Stimulated activated CD8-positive, alpha-beta memory T cell treated with anti-CD3 and anti-CD28 coated beads, Interleukin-15, amount 100 ng/mL, for 24 hours (primary cell): ENCODE measurements at regions not wholly inside any gene's neighbourhood (a gene's known extent, or its start where the extent isn't known, plus 50 kb on each side); places are given as distances from the start of the nearest gene placed in this dataset.
A peak's percentile ranks its signal among the peaks of the same experiment; 100 is the strongest.
"Not testable (repeated sequence)": the region's sequence is repeated elsewhere in the genome, so short reads cannot be mapped to it uniquely, and the experiment has no call there.

Experiments used
- DNase-seq: peaks from one replicate; pipeline ENCODE4 v3.0.0-alpha.2; 2020; ENCODE audit warnings: low read depth

DNA sequence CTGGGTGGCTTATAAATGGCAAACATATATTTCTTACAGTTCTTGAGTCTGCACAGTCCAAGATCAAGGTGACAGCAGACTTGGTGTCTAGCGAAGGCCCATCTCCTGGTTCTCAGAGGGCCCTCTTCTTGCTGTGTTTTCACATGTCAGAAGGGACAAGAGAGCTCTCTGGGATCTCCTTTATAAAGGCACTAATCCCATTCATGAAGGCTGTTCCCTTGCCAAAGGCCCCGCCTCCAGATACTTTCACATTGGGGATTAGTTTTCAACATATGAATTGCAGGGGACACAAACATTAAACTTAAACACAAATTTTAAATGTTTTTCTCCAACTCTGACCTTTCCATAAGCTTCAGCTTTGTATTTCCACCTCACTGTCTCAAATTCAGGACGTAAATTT is 1135.0 kb upstream of the TENM3 start:
- DNase-seq: no peak

DNA sequence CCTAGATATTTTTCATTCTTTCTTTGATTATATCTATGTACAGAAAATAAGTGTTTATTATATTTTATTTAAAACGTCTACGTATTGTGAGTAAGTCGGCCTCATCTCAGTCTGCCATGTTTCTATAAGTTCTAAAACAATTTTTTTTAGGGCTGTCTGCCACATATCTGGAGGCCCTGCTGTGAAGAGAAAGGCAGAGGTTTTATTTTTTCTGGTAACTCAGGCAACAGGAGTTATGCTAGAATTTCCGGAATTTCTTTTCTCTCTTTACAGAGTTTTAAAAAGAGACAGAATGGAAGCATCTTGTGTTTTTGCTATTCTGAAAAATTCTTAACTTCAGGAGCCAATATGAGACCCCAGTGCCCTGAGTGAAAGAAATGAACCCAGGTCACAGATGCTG is 1124.0 kb upstream of the TENM3 start:
- DNase-seq: no peak

DNA sequence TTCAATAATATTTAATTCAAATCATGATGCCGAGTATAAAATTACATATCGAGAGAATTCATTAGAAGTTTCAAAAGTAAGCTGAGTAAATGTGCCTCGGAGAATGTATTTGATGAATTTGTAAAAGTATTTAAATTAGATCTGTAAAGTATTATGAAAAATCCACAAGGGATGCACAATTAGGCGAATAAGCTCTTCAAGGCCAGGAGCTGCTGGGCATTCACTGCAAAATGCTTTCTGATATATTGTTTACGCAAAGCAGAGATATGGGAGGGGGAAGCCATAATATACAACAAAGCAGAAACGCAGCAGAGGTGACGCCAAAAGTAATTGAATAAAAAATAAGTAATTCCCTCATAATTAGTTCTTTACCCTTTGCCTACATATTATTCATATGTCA is 1121.5 kb upstream of the TENM3 start:
- no peak for DNase-seq

DNA sequence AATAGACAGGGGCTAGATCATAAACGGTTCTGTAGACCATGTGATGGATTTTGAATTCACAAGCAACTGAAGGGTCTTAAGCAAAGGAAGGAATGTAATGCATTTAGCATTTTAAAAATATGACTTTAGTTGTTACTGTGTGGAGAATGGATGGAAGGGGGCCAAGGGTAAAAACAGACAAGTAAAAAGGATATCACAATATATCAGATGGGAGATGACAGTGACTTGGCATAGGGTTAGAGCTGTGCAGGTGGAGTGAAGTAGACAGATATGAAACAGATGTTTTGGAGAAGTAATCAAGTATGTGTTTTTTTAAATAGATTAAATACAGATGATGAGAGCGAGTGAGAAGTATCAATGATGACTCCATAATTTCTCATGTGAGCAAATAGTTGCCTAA is 1116.0 kb upstream of the TENM3 start:
- no peak for DNase-seq

DNA sequence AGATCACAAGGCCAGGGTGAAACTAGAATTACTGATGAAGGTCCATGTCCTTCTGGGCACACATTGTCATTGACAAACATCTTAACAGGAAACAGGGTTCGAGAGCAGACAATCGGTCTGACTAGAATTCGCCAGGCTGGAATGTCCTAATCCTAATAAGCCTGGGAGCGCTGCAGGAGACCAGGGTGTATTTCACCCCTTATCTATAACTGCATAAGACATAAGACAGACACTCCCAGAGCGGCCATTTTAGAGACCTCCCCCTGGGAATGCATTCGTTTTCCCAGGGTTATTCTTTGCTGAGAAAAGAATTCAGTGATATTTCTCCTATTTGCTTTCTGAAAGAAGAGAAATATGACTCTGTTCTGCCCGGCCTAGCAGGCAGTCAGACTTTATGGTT is 1112.9 kb upstream of the TENM3 start:
- not testable (repeated sequence) for DNase-seq

DNA sequence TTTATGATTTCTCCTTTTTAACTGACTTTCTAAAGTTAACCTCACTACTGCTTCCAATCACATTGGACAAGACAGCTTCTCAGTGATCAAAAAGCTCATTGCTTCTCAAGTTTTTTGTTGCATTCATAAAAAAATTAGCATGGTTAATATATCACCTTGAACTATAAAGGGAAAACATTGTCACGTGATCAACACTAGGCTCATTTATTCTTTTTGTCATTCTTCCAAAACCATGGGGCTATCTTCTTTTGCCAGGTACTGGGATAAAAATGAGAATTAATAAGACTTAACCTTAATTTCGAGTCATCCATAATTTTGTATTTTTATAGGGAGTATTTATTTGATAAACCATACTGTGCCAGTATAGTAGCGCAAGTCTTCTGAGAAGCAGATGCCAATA is 1105.9 kb upstream of the TENM3 start:
- no peak for DNase-seq

DNA sequence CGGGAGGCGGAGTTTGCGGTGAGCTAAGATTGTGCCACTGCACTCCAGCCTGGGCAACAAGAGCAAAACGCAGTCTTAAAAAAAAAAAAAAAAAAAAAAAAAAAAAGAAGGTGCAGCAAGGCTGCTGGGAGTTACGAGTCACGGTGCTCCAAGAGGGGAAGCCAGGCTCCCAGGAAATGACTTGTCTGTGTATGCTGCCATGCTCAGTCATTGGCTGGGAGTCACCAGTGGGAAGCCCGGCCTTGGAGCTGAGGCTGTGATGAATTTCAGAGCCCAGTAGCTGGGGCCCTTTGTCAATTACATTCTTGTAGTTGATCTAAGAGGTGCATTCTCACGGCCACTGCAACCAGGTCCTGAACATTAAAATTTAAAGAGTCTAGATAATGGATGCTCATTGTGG is 1105.1 kb upstream of the TENM3 start:
- DNase-seq: no peak

DNA sequence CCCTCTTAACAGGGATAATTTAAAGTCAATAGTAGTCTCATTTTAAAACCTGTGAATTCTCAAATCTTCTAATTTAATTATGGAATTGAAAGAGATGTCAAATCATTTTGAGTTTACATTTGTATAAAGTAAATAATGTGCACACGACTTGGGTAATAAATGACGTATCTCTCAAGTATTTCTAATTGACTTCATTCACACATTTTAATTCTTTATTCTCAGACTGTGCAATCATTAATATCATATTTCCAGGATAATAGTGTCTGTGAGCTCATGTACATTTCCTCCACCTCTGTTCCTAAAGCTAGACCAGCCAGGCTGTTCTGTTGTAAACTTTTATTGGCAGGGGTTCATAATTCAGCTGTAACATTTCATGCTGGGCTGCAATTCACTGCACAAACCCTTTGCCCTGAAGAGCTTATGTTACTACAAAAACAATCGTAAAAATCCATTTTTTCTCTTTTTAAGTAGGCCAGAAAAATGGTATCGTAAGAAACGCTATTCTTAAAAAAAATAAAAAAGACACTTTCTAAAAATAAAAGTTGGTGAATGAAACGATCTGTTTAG is 1103.1 kb upstream of the TENM3 start:
- DNase-seq: no peak

DNA sequence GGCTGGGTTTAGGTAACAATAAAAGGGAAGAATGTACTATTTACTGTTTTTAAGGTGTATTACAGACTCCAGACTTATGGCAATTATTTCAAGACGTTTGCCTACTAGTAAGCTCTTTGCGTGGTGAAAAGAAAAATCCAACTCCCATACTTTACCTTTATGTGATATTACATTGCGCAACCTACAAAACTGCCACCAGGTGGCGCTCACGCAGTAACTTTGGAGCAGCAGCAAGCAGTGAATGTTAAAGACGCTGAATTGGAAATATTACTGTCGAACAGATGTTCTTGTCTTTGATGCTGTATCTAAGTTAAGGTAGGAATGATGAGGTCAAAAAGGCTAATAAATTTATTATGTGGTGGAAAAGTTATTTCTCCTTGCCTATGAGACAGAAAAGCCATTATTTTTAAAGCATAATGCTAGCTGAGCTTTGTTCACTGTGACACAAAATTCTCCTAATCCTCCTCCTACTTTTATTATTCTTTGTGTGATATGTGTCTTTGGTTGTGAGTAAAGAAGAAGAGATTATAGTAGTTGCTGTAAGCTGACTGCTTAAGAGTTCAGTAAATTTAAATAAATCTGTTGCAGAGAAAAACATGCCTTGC is 1099.8 kb upstream of the TENM3 start:
- DNase-seq: peak; percentile 50

DNA sequence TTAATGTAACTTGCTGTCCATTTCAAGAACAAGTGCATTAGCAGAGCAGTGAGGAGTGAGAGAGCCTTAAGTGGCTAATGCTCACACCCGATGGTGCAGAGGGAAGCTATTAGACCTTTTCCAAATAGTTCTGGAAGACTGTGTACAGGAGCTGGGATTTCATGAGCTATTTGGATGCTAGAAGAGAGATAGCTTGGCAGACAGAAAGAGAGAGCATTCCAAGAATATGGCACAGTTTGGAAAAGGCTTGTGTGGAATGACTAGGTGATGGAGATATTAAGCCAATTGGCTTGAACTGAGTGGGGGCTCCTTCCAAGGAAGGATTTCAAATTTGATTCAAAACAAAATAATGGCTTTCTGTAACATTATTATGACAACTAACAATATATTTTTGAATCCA is 1097.2 kb upstream of the TENM3 start:
- no peak for DNase-seq

DNA sequence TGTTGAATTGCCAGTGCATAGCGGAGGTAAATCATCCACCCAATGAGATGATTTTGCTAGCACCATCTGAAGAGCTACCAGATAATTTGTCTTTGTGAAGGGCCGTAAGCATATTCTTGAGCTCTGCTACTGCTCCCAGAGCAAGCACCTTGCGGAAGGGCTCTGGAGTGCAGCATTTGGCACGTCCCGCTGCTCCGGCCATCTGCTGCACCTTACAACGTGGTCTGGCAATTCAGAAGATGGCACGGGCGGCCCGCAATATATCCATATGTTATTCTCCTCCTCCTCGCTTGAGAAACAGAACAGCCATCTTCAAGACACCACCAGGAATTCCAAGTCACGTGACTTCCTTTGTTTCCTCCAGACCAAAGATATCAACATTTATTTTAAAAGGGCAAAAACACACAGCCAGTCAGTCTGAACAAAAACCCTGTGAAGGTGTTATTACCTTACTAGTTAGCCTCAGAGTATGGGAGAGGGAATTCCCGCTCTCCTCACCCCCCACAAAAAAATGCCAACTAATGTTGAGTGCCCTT is 1095.7 kb upstream of the TENM3 start:
- DNase-seq: no peak

DNA sequence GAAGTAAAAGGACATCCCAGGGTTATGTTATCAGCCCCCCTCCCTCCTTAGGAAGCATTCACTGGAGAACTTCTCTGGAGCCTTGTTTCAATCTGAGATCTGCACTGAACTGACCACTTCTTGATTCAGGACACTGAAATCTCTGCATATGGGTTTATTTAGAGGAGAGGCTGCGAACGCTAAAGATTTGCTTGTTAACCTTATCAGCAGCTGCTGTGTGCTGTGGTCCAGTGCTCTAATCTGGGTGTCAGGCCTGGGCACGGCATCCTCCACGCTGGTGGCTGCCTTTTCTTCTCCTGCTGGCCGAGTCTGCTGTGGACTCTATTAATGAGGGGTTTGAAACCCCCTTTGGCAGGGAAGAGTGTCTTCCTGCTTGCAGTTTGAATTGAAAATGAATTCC is 1094.7 kb upstream of the TENM3 start:
- no peak for DNase-seq

DNA sequence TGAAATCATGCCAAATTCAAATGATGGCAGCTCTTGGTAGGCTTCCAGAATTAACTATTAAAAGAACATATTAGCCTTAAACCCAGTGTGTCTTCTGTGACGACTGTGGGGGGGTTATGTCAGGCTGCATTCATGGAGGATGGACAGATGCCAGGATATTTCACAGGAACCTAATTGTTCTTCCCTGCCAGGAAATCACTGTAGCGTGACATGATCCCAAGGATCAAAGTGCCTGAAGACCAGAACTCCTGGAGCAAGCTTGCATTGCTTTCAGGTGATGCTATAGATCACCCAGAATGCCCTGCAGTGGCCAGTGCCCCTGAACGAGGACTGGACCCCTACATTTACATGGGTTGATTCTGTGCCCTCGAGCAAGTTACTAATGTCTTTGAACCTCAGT is 1093.0 kb upstream of the TENM3 start:
- no peak for DNase-seq

DNA sequence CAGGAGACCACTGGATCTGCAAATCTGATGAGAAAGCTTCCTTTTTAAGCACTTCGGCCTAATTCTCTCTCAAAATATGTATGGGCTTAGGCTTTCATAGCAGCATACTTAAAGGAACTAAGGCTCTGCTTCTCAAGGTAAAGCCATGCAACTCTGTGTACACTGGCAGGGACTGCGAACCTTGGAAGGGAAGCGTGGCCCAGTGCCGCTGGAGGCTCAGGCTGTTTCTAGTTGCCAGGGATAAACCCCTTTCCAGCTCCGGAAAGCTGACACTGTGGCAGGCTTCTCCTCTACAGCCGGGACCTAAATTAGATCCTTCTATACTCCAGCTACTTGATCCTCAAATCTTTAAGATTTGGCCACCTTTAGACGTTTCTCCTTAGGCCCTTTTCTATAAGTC is 1091.3 kb upstream of the TENM3 start:
- no peak for DNase-seq

DNA sequence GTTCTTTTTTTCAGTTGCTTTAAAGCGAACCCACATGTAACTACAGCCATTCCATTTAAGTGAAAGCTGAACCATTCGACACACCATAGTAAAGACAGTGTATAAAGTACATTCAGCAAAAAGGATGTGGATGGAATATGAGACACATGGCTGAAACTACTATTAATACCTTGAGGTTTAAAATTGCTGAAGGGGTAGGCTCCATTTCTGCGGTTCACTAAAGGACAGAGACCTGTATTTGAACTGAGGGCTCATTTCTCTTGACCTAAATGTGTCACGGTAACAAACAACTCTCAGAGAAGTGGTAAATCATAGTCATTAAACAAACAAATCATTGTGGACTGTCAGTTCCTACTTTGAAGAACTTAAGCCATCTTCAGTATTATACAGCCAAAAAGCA is 1085.6 kb upstream of the TENM3 start:
- no peak for DNase-seq

DNA sequence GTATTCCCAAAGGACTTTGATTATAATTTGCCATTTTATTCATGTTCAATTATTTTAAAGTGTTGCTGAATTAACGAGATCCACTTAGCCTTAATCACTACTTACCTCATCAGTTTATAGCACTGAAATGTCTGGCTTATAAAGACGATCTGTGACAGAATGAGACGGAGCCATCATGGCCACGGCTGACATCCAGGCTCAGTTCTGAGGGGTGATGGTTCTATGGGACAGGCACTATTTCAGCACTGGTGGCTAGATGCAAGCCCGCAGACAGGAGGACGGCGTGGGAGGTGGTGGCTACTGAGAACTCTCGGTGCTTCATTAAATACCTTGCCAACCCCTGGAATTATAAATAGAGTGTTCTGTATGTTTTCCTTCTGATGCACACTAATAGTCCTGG is 1084.2 kb upstream of the TENM3 start:
- DNase-seq: no peak

DNA sequence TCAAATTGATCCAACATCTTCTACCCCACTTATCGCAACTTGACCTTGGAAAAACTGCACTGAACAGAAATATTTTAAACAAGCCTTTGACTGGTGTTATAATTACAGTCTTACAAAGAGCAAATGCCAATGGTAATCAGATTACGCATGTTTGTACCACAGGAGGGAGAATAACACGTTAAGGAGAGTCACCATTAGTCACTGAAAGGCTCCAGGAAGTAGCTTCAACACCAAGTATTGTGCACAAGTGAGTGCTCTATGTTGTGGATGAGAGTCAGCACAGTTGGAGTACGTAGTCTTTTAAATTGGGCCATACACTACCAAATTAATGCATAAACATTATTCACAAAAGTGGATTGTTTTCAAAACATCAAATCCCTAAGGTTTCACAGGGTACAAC is 1081.5 kb upstream of the TENM3 start:
- DNase-seq: no peak

DNA sequence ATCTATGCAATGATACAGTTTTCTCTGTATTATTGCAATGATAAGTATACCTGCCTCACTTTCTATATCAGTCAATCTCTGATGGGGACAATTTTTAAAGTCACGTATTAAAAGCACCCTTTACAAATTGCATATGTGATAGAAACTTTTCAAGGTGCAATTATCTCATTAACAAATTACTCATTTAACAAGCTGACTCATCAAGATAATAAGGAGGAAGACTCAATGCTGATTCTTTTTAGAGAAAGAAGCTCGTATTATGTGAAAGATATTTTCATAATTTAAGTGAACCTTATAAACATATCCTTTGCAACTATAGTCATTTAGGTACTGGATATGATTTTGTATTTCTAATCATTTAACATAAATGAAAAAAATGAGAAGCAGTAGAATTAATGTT is 1080.9 kb upstream of the TENM3 start:
- no peak for DNase-seq

DNA sequence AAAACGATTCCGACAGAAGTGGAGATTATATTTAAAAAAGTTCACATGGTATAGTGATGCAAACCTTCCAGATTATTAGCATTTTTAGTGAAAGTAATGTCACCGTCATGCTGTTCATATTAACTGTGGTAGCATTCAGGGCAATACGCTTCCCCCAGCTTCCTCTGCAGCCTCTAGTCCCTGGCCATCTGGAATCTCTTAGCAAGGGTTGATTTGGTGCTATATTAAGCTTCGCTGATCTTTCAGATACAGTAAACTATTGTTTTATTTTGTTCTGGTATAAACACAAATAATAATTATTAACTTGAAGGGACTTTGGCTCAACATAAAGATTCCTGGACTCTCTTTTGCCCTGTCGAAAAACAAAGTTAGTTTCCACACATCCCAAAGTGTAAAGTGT is 1080.5 kb upstream of the TENM3 start:
- no peak for DNase-seq

DNA sequence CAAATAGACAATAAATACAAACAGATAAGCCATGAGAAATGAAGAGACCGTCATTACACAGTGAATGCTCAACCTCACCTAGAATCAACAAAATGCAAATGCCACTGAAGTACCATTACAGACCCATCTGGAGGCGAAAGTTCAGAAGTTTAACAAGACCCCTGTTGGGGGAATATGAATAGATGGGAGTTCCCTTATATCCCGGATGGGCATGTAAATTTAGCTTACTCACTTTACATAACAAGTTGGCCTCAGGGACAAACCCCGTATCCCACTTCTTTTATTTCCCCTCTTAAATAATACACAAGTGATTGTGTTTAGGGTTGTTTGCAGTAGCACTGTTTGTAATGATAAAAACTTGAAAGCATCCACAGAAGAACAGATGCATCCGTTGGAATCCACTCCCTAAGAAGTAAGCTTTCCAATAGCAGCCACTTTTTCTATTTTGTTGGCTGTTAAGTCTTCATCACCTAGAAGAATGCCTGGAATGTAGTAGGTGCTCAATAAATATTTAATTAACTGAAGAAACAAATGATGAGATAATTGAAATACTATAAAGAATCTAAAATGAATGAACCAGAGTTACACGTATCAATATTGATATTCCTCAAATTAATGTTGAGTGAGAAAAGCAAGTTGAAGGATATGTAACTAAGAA is 1076.3 kb upstream of the TENM3 start:
- no peak for DNase-seq

DNA sequence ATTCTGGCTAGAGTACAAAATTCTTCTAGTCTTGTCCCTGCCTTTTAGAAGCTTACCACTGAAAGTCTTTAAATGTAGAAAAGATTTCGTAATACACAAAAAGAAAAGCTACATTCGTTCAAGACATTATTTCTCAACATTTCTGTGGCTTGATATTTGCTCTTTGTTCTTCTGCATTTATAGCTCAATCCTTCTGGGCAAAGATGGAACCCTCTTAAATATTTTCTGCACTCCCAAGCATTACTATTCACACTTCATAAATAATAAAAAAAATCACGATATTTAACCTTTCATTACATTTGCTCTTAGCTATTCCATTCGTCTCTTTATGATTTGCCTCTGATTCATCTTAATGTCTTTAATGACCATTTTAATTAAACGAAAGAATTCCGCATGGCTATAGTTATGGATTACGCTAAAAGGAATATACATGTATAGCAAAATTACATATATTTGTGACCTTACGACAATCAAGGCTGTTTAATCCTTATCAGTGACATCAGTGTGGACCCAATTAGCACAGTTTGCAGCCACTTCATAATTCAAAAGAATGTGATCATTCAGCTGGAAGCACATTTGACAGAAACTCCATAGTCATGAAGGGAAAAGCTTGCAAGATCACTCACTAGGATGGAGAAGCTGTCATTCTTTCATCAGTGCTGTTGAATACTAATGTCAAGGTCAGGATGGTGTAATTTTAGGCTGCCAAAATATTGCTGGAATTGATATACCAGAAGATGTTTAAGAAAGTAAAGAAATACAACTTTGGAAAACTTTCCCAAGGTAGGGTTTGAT is 1075.0 kb upstream of the TENM3 start:
- DNase-seq: no peak

DNA sequence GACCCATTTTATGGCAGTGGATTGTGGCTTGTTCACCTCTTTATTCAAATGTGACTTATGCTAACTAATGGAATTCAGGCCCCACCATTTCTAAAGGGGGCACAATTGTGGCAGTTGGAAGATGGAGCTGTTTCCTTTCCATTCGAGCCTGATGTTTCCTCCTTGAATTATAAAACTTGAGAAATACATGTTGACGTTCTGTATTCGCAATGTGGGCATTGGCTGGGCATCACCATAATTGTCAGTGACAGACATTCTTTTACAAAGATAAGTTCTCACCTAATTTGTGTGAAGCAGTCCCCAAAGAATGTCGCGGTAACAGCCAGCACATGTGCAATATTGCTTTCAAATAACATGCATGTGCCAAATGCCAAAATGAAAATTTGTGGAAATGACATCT is 1070.2 kb upstream of the TENM3 start:
- no peak for DNase-seq

DNA sequence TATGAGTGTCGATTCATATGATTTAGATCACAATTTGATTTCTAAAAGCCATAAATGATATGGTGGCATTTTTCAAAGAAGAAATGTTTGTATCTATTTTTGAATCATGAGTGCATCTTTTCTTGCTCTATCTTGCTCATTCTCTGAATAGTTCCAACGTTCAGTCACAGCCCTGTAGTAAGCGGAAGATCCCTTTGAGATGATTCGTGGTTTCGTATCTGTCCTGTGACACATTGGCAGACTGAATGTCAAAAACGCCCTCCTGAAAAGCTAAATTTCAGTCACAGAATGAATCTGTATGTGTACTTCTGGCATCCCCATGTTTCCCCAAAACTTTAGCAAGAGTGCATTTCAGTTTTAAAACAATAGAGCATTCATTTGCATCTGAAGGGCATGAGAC is 1066.9 kb upstream of the TENM3 start:
- no peak for DNase-seq
